PC-9 (cell line): ENCODE measurements at regions not wholly inside any gene's neighbourhood (a gene's known extent, or its start where the extent isn't known, plus 50 kb on each side); places are given as distances from the start of the nearest gene placed in this dataset.

Experiments used
- EZH2 ChIP-seq: fragments of 200-600 bp; sonication (generic); IDR thresholded peaks from 2 replicates; pipeline ENCODE4 v1.8.0; 2017; ENCODE audit warnings: antibody characterized with exemption, low read depth
- TF ChIP-seq, protein P1 (sequence below): fragments of 200-600 bp; sonication (generic); conservative IDR thresholded peaks from 2 replicates; pipeline ENCODE4 v1.6.1; 2017; ENCODE audit warnings: mixed run types, antibody characterized with exemption, mild to moderate bottlenecking, moderate library complexity

DNA sequence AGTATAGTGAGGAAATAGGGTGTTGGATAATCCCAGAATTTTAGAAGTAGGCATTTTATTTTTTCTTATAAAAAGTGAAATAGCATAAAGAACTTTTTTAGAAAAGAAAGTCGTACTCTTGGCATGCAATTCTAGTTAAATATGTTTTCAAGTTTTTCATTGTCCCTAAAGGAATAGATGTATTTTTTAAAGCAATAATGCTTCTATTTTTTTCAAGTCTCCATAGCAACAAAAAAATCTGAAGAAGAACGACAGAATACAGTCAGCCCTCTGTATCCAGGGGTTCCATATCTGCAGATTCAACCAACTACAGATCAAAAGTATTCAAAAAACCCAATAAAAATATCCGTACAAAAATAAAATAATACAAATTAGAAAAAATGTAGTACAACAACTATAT, 538.2 kb downstream of the GLUD2 start:
- TF ChIP-seq, protein P1, sequence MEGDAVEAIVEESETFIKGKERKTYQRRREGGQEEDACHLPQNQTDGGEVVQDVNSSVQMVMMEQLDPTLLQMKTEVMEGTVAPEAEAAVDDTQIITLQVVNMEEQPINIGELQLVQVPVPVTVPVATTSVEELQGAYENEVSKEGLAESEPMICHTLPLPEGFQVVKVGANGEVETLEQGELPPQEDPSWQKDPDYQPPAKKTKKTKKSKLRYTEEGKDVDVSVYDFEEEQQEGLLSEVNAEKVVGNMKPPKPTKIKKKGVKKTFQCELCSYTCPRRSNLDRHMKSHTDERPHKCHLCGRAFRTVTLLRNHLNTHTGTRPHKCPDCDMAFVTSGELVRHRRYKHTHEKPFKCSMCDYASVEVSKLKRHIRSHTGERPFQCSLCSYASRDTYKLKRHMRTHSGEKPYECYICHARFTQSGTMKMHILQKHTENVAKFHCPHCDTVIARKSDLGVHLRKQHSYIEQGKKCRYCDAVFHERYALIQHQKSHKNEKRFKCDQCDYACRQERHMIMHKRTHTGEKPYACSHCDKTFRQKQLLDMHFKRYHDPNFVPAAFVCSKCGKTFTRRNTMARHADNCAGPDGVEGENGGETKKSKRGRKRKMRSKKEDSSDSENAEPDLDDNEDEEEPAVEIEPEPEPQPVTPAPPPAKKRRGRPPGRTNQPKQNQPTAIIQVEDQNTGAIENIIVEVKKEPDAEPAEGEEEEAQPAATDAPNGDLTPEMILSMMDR: no peak
- TF ChIP-seq EZH2: no peak
